Body of pancreas (tissue), 4 donors: ENCODE measurements at regions not wholly inside any gene's neighbourhood (a gene's known extent, or its start where the extent isn't known, plus 50 kb on each side); places are given as distances from the start of the nearest gene placed in this dataset.

Source experiments
- ATAC-seq: fragments of 150-250 bp; one replicate; pipeline ENCODE4 v1.9.1; 2016
- DNase-seq, 4 donors: peaks; one replicate each; pipeline ENCODE4 v3.0.0-alpha.2; 2019
- H3K27ac ChIP-seq, 4 donors: fragments of 200-600 bp; sonication (generic); 1 replicate in 3 of 4; 2 replicates in 1 of 4; pipeline versions ENCODE4 v1.5.1 to v1.6.1; 2016 to 2019; ENCODE audit warnings: mild to moderate bottlenecking in 1 of 4, mixed read lengths in 1 of 4, moderate library complexity in 1 of 4
- H3K27me3 ChIP-seq, 2 donors: fragments of 200-600 bp; sonication (generic); one replicate each; pipeline ENCODE4 v1.6.0; 2016; ENCODE audit warnings: mild to moderate bottlenecking in 1 of 2
- H3K36me3 ChIP-seq, 2 donors: fragments of 200-600 bp; sonication (generic); replicated peaks in 1 of 2; 2 replicates each; pipeline ENCODE4 v1.5.1; 2016; ENCODE audit warnings: low read depth in 2 of 2; ENCODE audit not compliant: insufficient read depth in 1 of 2
- H3K4me1 ChIP-seq: fragments of 200-600 bp; sonication (generic); one replicate; pipeline ENCODE4 v1.6.0; 2016
- H3K4me3 ChIP-seq, 2 donors: fragments of 200-600 bp; sonication (generic); 1 replicate in 1 of 2; 2 replicates in 1 of 2; pipeline ENCODE4 v1.5.1; 2016 to 2019
- H3K9me3 ChIP-seq, 3 donors: fragments of 200-600 bp; sonication (generic); 1 replicate in 2 of 3; 2 replicates in 1 of 3; pipeline ENCODE4 v1.5.1; 2016
- CTCF ChIP-seq, 7 experiments: fragments of 450-650 bp in 4 of 7; fragments of 200-600 bp in 3 of 7; sonication (generic) in 3 of 7; IDR thresholded peaks; one replicate each; pipeline ENCODE4 v1.5.1; 2016 to 2019; ENCODE audit warnings: antibody characterized with exemption in 7 of 7
- POLR2A ChIP-seq, 3 donors: fragments of 450-650 bp; IDR thresholded peaks; one replicate each; pipeline ENCODE4 v1.6.1; 2016; ENCODE audit warnings: antibody characterized with exemption in 3 of 3, mild to moderate bottlenecking in 2 of 3
- WGBS, 2 donors: methylation state at CpG; one replicate each; pipeline ENCODE4 v1.1.5; 2017; 5-methylcytosine and 5-hydroxymethylcytosine counted together
- intact Hi-C: fragments of 100-400 bp; cut with DNase I; formaldehyde crosslinking; loops from one replicate; pipeline ENCODE4 v1.15.1; 2023

- H3K9me3 ChIP-seq = no peaks in the 10 kb centered on the region
- no peak for ATAC-seq
- H3K4me3 ChIP-seq = no peak overlapping the region
- H3K36me3 ChIP-seq = no peaks in the 10 kb centered on the region
- peaks cover 4% of the 10 kb centered on the region for H3K4me1 ChIP-seq
- 90 to 94% methylated on average over 2 of the region's 2 CpGs for WGBS, 2 donors
- TF ChIP-seq POLR2A (IDR thresholded peaks at IDR 0.05) = no peak
- TF ChIP-seq CTCF (IDR thresholded peaks at IDR 0.05) = no peak
- no peak overlapping the region for H3K27ac ChIP-seq
- intact Hi-C loops = no loop called here
- DNase-seq = no peak
- H3K27me3 ChIP-seq = no peaks in the 10 kb centered on the region
These were observed 329.9 kb upstream of the PROX1 start for GRCh38 chr1:213657879-213658278.

GRCh38 chr1:213658457-213658856 lies 329.3 kb upstream of the PROX1 start:
- H3K27ac ChIP-seq = peak overlapping the region in 2 of 4 donors; percentile 19 to 64
- no peak for DNase-seq
- H3K4me3 ChIP-seq = no peak overlapping the region
- no peaks in the 10 kb centered on the region for H3K27me3 ChIP-seq
- intact Hi-C loops = no loop called here
- H3K36me3 ChIP-seq = no peaks in the 10 kb centered on the region
- WGBS, 2 donors = 34 to 46% methylated on average over 2 of the region's 2 CpGs
- H3K9me3 ChIP-seq = no peaks in the 10 kb centered on the region
- peaks cover 4% of the 10 kb centered on the region for H3K4me1 ChIP-seq
- no peak for TF ChIP-seq CTCF (IDR thresholded peaks at IDR 0.05)
- TF ChIP-seq POLR2A (IDR thresholded peaks at IDR 0.05) = no peak
- ATAC-seq = no peak

GRCh38 chr1:213659580-213660547 lies 327.9 kb upstream of the PROX1 start:
- H3K36me3 ChIP-seq = no peaks in the 10 kb centered on the region
- no peaks in the 10 kb centered on the region for H3K27me3 ChIP-seq
- intact Hi-C loops = no loop called here
- TF ChIP-seq POLR2A (IDR thresholded peaks at IDR 0.05) = no peak
- TF ChIP-seq CTCF (IDR thresholded peaks at IDR 0.05) = no peak
- no peak overlapping the region for H3K4me3 ChIP-seq
- ATAC-seq = peak; percentile 72
- 37 to 50% methylated on average over 8 of the region's 8 CpGs for WGBS, 2 donors
- peak overlapping the region in 3 of 4 donors; percentile 36 to 64 (median 57) for H3K27ac ChIP-seq
- peak in 2 of 4 donors; percentile 14 to 23 for DNase-seq
- no peaks in the 10 kb centered on the region for H3K9me3 ChIP-seq
- H3K4me1 ChIP-seq = peaks cover 4% of the 10 kb centered on the region

GRCh38 chr1:213661302-213661701 lies 326.5 kb upstream of the PROX1 start:
- WGBS, 2 donors = 78 to 91% methylated on average over 9 of the region's 9 CpGs
- Histone ChIP-seq H3K27me3 (no peaks in the 10 kb centered on the region), H3K27ac (no peak overlapping the region), H3K36me3 (no peaks in the 10 kb centered on the region), H3K9me3 (no peaks in the 10 kb centered on the region), H3K4me3 (no peak overlapping the region), H3K4me1 (peaks cover 4% of the 10 kb centered on the region)
- intact Hi-C loops = no loop called here
- DNase-seq = no peak
- no peak for ATAC-seq
- no peak for TF ChIP-seq POLR2A (IDR thresholded peaks at IDR 0.05)

GRCh38 chr1:213666113-213666512 lies 321.7 kb upstream of the PROX1 start:
- H3K27ac ChIP-seq = no peak overlapping the region
- WGBS, 2 donors = 68 to 76% methylated on average over 2 of the region's 2 CpGs
- no peaks in the 10 kb centered on the region for H3K9me3 ChIP-seq
- H3K4me1 ChIP-seq = no peaks in the 10 kb centered on the region
- H3K27me3 ChIP-seq = no peaks in the 10 kb centered on the region
- H3K36me3 ChIP-seq = no peaks in the 10 kb centered on the region
- intact Hi-C loops = no loop called here
- TF ChIP-seq CTCF (IDR thresholded peaks at IDR 0.05) (peak in 1 of 7 experiments; percentile 25), POLR2A (IDR thresholded peaks at IDR 0.05) (no peak)
- ATAC-seq (no peak), DNase-seq (no peak)
- no peak overlapping the region for H3K4me3 ChIP-seq
